ENCODE measurements at regions not wholly inside any gene's neighbourhood (a gene's known extent, or its start where the extent isn't known, plus 50 kb on each side); places are given as distances from the start of the nearest gene placed in this dataset.

DNA sequence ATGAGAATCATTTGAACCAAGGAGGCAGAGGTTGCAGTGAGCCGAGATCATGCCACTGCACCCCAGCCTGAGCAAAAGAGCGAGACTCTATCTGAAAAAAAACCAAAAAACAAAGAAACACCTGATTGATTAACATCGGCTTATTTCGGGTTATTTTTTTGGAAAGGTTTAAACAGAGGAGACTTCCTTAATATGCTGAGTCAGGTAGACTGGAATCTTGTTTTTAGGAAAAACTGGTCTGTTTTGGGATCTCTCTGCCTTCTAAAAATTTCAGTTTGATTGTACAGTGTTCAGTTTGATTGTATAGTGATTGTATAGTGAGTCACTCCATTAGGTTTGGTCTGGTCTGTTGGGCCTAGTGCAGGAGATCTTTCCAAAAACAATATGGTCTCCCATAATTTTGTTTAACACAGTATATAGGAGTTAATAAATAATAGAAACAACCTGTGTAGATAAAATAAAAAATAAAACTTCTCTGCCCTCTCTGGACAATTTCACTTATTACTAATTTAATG is 196.3 kb upstream of the CHRM3 start (continued):
- TF ChIP-seq ZNF830 (CRISPR knock-in tag; IDR thresholded peaks at IDR 0.05) = no peak
- TF ChIP-seq ZNF551 (CRISPR knock-in tag; IDR thresholded peaks at IDR 0.05) = no peak
- peak; percentile 59; the same call in 1 of the 2 replicates for TF ChIP-seq MAFK (IDR thresholded peaks at IDR 0.05; ENCODE audit: low read length)

DNA sequence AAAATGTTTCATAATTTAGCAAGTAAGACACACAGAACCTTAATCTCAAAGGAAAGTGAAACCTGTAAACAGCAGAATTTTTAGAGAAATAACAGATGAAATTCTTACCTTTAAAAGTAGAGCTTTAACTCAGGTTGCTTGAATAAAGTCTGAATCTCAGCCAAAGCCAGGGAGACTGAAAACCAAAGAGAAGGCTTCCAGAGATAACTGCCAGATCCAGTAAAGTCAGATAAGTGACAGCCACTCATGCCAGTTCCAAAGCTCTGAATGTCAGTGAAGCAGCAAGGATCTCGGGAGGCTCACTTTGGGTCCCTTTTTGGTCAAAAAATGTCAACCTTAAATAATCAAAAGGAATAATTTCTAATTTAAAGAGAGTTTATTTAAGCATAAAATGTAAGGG is 199.9 kb upstream of the CHRM3 start:
- POLR2A ChIA-PET = no interaction called here
- in situ Hi-C loops (cut with MboI) = no loop called here
- DNase-seq (ENCODE audit: extremely low read depth in 1 of 4, low spot score in 3 of 4) (no peak), ATAC-seq (no peak), FAIRE-seq (peak; percentile 40)
- CTCF ChIA-PET (ENCODE audit: low intra/inter-chr PET ratio) = no interaction called here
- 0% methylated on average over 1 of the region's 1 CpG for WGBS (ENCODE audit: insufficient coverage, low coverage, missing lambda C conversion rate)
- H3K9ac ChIP-seq (ENCODE audit: insufficient read depth in 1 of 2, low read depth in 2 of 2, low read length in 2 of 2) = no peak overlapping the region
- H3K27ac ChIP-seq (ENCODE audit: extremely low read depth, low read depth, low read length) = no peak overlapping the region
- no TSS peak for BruUV-seq (replicated peaks)
- H2AFZ ChIP-seq (ENCODE audit: low read depth, low read length) = no peak overlapping the region
- intact Hi-C loops (cut with micrococcal nuclease) = no loop called here
- no peaks in the 10 kb centered on the region for H3K9me3 ChIP-seq (replicated peaks; ENCODE audit: control insufficient read depth, insufficient read depth, low read depth, low read length)
- H3K4me1 ChIP-seq (replicated peaks in 1 of 2; ENCODE audit: control insufficient read depth in 2 of 2, insufficient read depth in 2 of 2, low read length in 2 of 2) = no peaks in the 10 kb centered on the region
- H3K36me3 ChIP-seq (ENCODE audit: control insufficient read depth, insufficient read depth, low read length) = no peaks in the 10 kb centered on the region
- no peak overlapping the region for H3K4me3 ChIP-seq
- H4K20me1 ChIP-seq (replicated peaks; ENCODE audit: control insufficient read depth, insufficient read depth, low read length) = no peaks in the 10 kb centered on the region
- no peaks in the 10 kb centered on the region for H3K9me1 ChIP-seq (ENCODE audit: control insufficient read depth, insufficient read depth, low read length)
- no peaks in the 10 kb centered on the region for H3K79me2 ChIP-seq (ENCODE audit: control insufficient read depth, insufficient read depth, low read length)
- H3K27me3 ChIP-seq (ENCODE audit: control insufficient read depth in 2 of 2, insufficient read depth in 2 of 2, low read length in 2 of 2) = no peaks in the 10 kb centered on the region
- H3K4me2 ChIP-seq (ENCODE audit: insufficient read depth, low read length) = no peak overlapping the region
- no peak for TF ChIP-seq HMGN3 (IDR thresholded peaks at IDR 0.05; ENCODE audit: borderline replicate concordance, extremely low read depth, insufficient read length, low read depth, low read length)
- TF ChIP-seq ZNF57 (CRISPR knock-in tag; IDR thresholded peaks at IDR 0.05) = no peak
- TF ChIP-seq TARDBP (IDR thresholded peaks at IDR 0.05) = no peak
- TF ChIP-seq FOXM1 (IDR thresholded peaks at IDR 0.05; ENCODE audit: low read depth) = no peak
- TF ChIP-seq FOXM1 (CRISPR knock-in tag; IDR thresholded peaks at IDR 0.05; ENCODE audit: low read depth) = no peak
- TF ChIP-seq, protein P1, sequence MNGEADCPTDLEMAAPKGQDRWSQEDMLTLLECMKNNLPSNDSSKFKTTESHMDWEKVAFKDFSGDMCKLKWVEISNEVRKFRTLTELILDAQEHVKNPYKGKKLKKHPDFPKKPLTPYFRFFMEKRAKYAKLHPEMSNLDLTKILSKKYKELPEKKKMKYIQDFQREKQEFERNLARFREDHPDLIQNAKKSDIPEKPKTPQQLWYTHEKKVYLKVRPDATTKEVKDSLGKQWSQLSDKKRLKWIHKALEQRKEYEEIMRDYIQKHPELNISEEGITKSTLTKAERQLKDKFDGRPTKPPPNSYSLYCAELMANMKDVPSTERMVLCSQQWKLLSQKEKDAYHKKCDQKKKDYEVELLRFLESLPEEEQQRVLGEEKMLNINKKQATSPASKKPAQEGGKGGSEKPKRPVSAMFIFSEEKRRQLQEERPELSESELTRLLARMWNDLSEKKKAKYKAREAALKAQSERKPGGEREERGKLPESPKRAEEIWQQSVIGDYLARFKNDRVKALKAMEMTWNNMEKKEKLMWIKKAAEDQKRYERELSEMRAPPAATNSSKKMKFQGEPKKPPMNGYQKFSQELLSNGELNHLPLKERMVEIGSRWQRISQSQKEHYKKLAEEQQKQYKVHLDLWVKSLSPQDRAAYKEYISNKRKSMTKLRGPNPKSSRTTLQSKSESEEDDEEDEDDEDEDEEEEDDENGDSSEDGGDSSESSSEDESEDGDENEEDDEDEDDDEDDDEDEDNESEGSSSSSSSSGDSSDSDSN (IDR thresholded peaks at IDR 0.05; ENCODE audit: borderline replicate concordance in 1 of 2, low read depth in 2 of 2, low read length in 2 of 2) = no peak
- TF ChIP-seq, protein P2, sequence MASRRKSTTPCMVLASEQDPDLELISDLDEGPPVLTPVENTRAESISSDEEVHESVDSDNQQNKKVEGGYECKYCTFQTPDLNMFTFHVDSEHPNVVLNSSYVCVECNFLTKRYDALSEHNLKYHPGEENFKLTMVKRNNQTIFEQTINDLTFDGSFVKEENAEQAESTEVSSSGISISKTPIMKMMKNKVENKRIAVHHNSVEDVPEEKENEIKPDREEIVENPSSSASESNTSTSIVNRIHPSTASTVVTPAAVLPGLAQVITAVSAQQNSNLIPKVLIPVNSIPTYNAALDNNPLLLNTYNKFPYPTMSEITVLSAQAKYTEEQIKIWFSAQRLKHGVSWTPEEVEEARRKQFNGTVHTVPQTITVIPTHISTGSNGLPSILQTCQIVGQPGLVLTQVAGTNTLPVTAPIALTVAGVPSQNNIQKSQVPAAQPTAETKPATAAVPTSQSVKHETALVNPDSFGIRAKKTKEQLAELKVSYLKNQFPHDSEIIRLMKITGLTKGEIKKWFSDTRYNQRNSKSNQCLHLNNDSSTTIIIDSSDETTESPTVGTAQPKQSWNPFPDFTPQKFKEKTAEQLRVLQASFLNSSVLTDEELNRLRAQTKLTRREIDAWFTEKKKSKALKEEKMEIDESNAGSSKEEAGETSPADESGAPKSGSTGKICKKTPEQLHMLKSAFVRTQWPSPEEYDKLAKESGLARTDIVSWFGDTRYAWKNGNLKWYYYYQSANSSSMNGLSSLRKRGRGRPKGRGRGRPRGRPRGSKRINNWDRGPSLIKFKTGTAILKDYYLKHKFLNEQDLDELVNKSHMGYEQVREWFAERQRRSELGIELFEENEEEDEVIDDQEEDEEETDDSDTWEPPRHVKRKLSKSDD (conservative IDR thresholded peaks at IDR 0.05; ENCODE audit: low read length) = no peak
- no peak for TF ChIP-seq ZNF785 (CRISPR knock-in tag; IDR thresholded peaks at IDR 0.05)
- TF ChIP-seq CEBPG (CRISPR knock-in tag; IDR thresholded peaks at IDR 0.05) = no peak
- no peak for TF ChIP-seq CEBPG (tag; conservative IDR thresholded peaks at IDR 0.05 in 1 of 2, IDR thresholded peaks at IDR 0.05 in 1 of 2)

All from K562 (cell line).